H9 (cell line): ENCODE measurements at regions not wholly inside any gene's neighbourhood (a gene's known extent, or its start where the extent isn't known, plus 50 kb on each side); places are given as distances from the start of the nearest gene placed in this dataset.
A peak's percentile ranks its signal among the peaks of the same experiment; 100 is the strongest.

Experiments
- DNase-seq: peaks from one replicate; pipeline ENCODE4 v3.0.0-alpha.2; 2017
- H2AFZ ChIP-seq: one replicate; pipeline ENCODE4 v1.6.1; 2013; ENCODE audit warnings: mild to moderate bottlenecking, low read length, control low read depth, moderate library complexity
- H2AK5ac ChIP-seq: 2 replicates; pipeline ENCODE4 v1.6.1; 2013; ENCODE audit warnings: low read length, control low read depth, mixed read lengths; ENCODE audit not compliant: insufficient read length
- H2BK120ac ChIP-seq: one replicate; pipeline ENCODE4 v1.6.1; 2013; ENCODE audit warnings: low read depth, mild to moderate bottlenecking, low read length, control low read depth, inconsistent platforms; ENCODE audit not compliant: poor library complexity, severe bottlenecking
- H2BK12ac ChIP-seq: 2 replicates; pipeline ENCODE4 v1.6.1; 2013; ENCODE audit warnings: low read length, control low read depth, mixed read lengths, low read depth; ENCODE audit not compliant: insufficient read length
- H2BK15ac ChIP-seq: 2 replicates; pipeline ENCODE4 v1.6.1; 2013; ENCODE audit warnings: low read depth, low read length, control low read depth
- H2BK20ac ChIP-seq: one replicate; pipeline ENCODE4 v1.6.1; 2013; ENCODE audit warnings: low read depth, mild to moderate bottlenecking, low read length, control low read depth, inconsistent platforms; ENCODE audit not compliant: poor library complexity, severe bottlenecking
- H2BK5ac ChIP-seq: 2 replicates; pipeline ENCODE4 v1.6.1; 2013; ENCODE audit warnings: low read length, control low read depth, mixed read lengths; ENCODE audit not compliant: insufficient read length
- H3K14ac ChIP-seq: 2 replicates; pipeline ENCODE4 v1.6.1; 2013; ENCODE audit warnings: low read length, control low read depth; ENCODE audit not compliant: insufficient read depth
- H3K18ac ChIP-seq: 2 replicates; pipeline ENCODE4 v1.6.1; 2013; ENCODE audit warnings: low read depth, mild to moderate bottlenecking, mixed read lengths, low read length, control low read depth; ENCODE audit not compliant: insufficient read length
- H3K23ac ChIP-seq: 2 replicates; pipeline ENCODE4 v1.6.1; 2013; ENCODE audit warnings: low read length, control low read depth, mixed read lengths, low read depth; ENCODE audit not compliant: insufficient read length
- H3K23me2 ChIP-seq: 2 replicates; pipeline ENCODE4 v1.6.1; 2013; ENCODE audit warnings: low read depth, mild to moderate bottlenecking, mixed read lengths, low read length, control low read depth; ENCODE audit not compliant: insufficient read length, poor library complexity, severe bottlenecking
- H3K27ac ChIP-seq: 2 replicates; pipeline ENCODE4 v1.5.1; 2013; ENCODE audit warnings: low read length, control low read depth, mixed read lengths, low read depth; ENCODE audit not compliant: insufficient read length
- H3K27me3 ChIP-seq: 2 replicates; pipeline ENCODE4 v1.6.1; 2013; ENCODE audit warnings: low read length, control low read depth, inconsistent platforms; ENCODE audit not compliant: insufficient read depth
- H3K4ac ChIP-seq: 2 replicates; pipeline ENCODE4 v1.6.1; 2013; ENCODE audit warnings: low read depth, mild to moderate bottlenecking, control low read depth, inconsistent platforms, low read length, moderate library complexity
- H3K4me1 ChIP-seq: 2 replicates; pipeline ENCODE4 v1.6.1; 2013; ENCODE audit warnings: low read length, control low read depth, inconsistent platforms; ENCODE audit not compliant: insufficient read depth
- H3K4me2 ChIP-seq: 2 replicates; pipeline ENCODE4 v1.6.1; 2013; ENCODE audit warnings: low read length, control low read depth, mixed read lengths; ENCODE audit not compliant: insufficient read length, insufficient read depth
- H3K56ac ChIP-seq: 2 replicates; pipeline ENCODE4 v1.6.1; 2013; ENCODE audit warnings: low read depth, mild to moderate bottlenecking, mixed read lengths, low read length, control low read depth; ENCODE audit not compliant: insufficient read length
- H3K79me1 ChIP-seq: 2 replicates; pipeline ENCODE4 v1.6.1; 2013; ENCODE audit warnings: low read depth, mild to moderate bottlenecking, moderate library complexity, low read length, control low read depth, inconsistent platforms; ENCODE audit not compliant: insufficient read depth, poor library complexity, severe bottlenecking
- H3K79me2 ChIP-seq: 2 replicates; pipeline ENCODE4 v1.6.1; 2013; ENCODE audit warnings: low read length, control low read depth, inconsistent platforms; ENCODE audit not compliant: insufficient read depth
- H3K9ac ChIP-seq: 2 replicates; pipeline ENCODE4 v1.6.1; 2013; ENCODE audit warnings: low read length, control low read depth, mixed read lengths; ENCODE audit not compliant: insufficient read length; ENCODE audit errors: extremely low read depth
- H3K9me3 ChIP-seq: one replicate; pipeline ENCODE4 v1.6.1; 2013; ENCODE audit warnings: low read depth, low read length, inconsistent platforms; ENCODE audit not compliant: control insufficient read depth
- H3T11ph ChIP-seq: one replicate; pipeline ENCODE4 v1.6.1; 2013; ENCODE audit warnings: mild to moderate bottlenecking, low read length, control low read depth, inconsistent platforms
- H4K20me1 ChIP-seq: one replicate; pipeline ENCODE4 v1.6.1; 2013; ENCODE audit not compliant: control insufficient read depth, insufficient read length, insufficient read depth
- H4K5ac ChIP-seq: 2 replicates; pipeline ENCODE4 v1.6.1; 2013; ENCODE audit warnings: low read depth, mild to moderate bottlenecking, mixed read lengths, low read length, control low read depth; ENCODE audit not compliant: insufficient read length
- H4K8ac ChIP-seq: replicated peaks from 2 replicates; pipeline ENCODE4 v1.6.1; 2013; ENCODE audit warnings: low read length, control low read depth, mixed read lengths, low read depth; ENCODE audit not compliant: insufficient read length
- H4K91ac ChIP-seq: 2 replicates; pipeline ENCODE4 v1.6.1; 2013; ENCODE audit warnings: low read depth, mild to moderate bottlenecking, moderate library complexity, mixed read lengths, low read length, control low read depth; ENCODE audit not compliant: insufficient read length
- H3K27ac Mint-ChIP-seq, 3 experiments: 2 replicates in 2 of 3; 3 replicates in 1 of 3; pipeline ENCODE4 v1.8.0; 2020 to 2021; ENCODE audit warnings: mixed read lengths in 3 of 3, mild to moderate bottlenecking in 1 of 3, moderate library complexity in 1 of 3
- H3K27me3 Mint-ChIP-seq: 2 replicates; pipeline ENCODE4 v1.8.0; 2021; ENCODE audit warnings: low read depth, mild to moderate bottlenecking, moderate library complexity, mixed read lengths
- H3K36me3 Mint-ChIP-seq, 3 experiments: 2 replicates in 2 of 3; 3 replicates in 1 of 3; pipeline ENCODE4 v1.8.0; 2020 to 2021; ENCODE audit warnings: low read depth in 3 of 3, mixed read lengths in 3 of 3; ENCODE audit not compliant: insufficient read depth in 1 of 3
- H3K4me1 Mint-ChIP-seq, 2 experiments: 2 replicates each; pipeline ENCODE4 v1.8.0; 2020; ENCODE audit warnings: mixed read lengths in 2 of 2
- H3K4me3 Mint-ChIP-seq, 2 experiments: 2 replicates in 1 of 2; 3 replicates in 1 of 2; pipeline ENCODE4 v1.8.0; 2020 to 2021; ENCODE audit warnings: mild to moderate bottlenecking in 2 of 2, mixed read lengths in 2 of 2, moderate library complexity in 1 of 2
- H3K9me3 Mint-ChIP-seq, 2 experiments: 2 replicates in 1 of 2; 3 replicates in 1 of 2; pipeline ENCODE4 v1.8.0; 2020; ENCODE audit warnings: mild to moderate bottlenecking in 2 of 2, mixed read lengths in 2 of 2, moderate library complexity in 1 of 2
- CTCF ChIP-seq: fragments of 200-600 bp; sonication (generic); conservative IDR thresholded peaks from 3 replicates; pipeline ENCODE4 v1.8.0; 2021; ENCODE audit warnings: antibody characterized with exemption, mild to moderate bottlenecking
- WGBS: extraction: QIAGEN DNeasy Blood & Tissue Kit; methylation state at CpG from one replicate; pipeline ENCODE4 v1.1.7; 2013; ENCODE audit warnings: missing lambda C conversion rate, low lambda C conversion rate, mixed read lengths; ENCODE audit not compliant: insufficient read length; ENCODE audit errors: extremely low coverage; 5-methylcytosine and 5-hydroxymethylcytosine counted together

- no peak overlapping the region for H3K56ac ChIP-seq
- H3K36me3 Mint-ChIP-seq: no peaks in the 10 kb centered on the region
Measured at GRCh38 chr16:16871196-16871595, 492.3 kb downstream of the NPIPA7 start.

More at GRCh38 chr16:16871196-16871595, 492.3 kb downstream of the NPIPA7 start:
- Histone ChIP-seq H3T11ph (no peak overlapping the region), H3K79me1 (no peaks in the 10 kb centered on the region), H3K9me3 (no peaks in the 10 kb centered on the region), H3K4me2 (no peak overlapping the region), H3K9ac (no peak overlapping the region), H3K4ac (no peak overlapping the region), H3K18ac (no peak overlapping the region), H2AFZ (no peak overlapping the region), H2BK20ac (no peak overlapping the region), H3K27ac (no peak overlapping the region), H3K79me2 (no peaks in the 10 kb centered on the region), H2BK5ac (no peak overlapping the region), H3K23ac (no peak overlapping the region), H3K14ac (no peak overlapping the region), H3K23me2 (no peaks in the 10 kb centered on the region), H4K5ac (no peak overlapping the region), H3K4me1 (peaks cover 14% of the 10 kb centered on the region), H2BK120ac (no peak overlapping the region), H2BK15ac (no peak overlapping the region), H2BK12ac (no peak overlapping the region), H4K8ac (no peak overlapping the region), H3K27me3 (no peaks in the 10 kb centered on the region), H4K91ac (no peak overlapping the region), H4K20me1 (no peaks in the 10 kb centered on the region), H2AK5ac (no peak overlapping the region)
- no peak overlapping the region for H3K4me3 Mint-ChIP-seq
- H3K9me3 Mint-ChIP-seq: 0 out of 5 replicates have a peak, but pooled peaks cover 0 to 3% of the 10 kb centered on the region in 2 experiments
- WGBS: no CpG with 5 or more reads among the region's 9 CpGs
- peak; percentile 50 for TF ChIP-seq CTCF
- no peak overlapping the region for H3K27ac Mint-ChIP-seq
- peaks cover 33 to 42% of the 10 kb centered on the region in 2 experiments for H3K4me1 Mint-ChIP-seq
- DNase-seq: peak; percentile 56
- no peaks in the 10 kb centered on the region for H3K27me3 Mint-ChIP-seq
